Subcutaneous abdominal adipose tissue (tissue), 5 donors: ENCODE measurements at regions not wholly inside any gene's neighbourhood (a gene's known extent, or its start where the extent isn't known, plus 50 kb on each side); places are given as distances from the start of the nearest gene placed in this dataset.

Source experiments
- H3K27ac ChIP-seq: one replicate; pipeline ENCODE4 v1.7.0; 2013; ENCODE audit warnings: low read depth, mild to moderate bottlenecking, inconsistent platforms, low read length, moderate library complexity
- H3K27me3 ChIP-seq, 5 donors: one replicate each; pipeline ENCODE4 v1.7.0; 2013; ENCODE audit warnings: low read length in 5 of 5, inconsistent platforms in 1 of 5; ENCODE audit not compliant: control insufficient read depth in 5 of 5, insufficient read depth in 4 of 5
- H3K36me3 ChIP-seq, 5 donors: one replicate each; pipeline ENCODE4 v1.7.0; 2013; ENCODE audit warnings: low read length in 5 of 5; ENCODE audit not compliant: control insufficient read depth in 5 of 5, insufficient read depth in 5 of 5
- H3K4me1 ChIP-seq, 5 donors: one replicate each; pipeline ENCODE4 v1.7.0; 2013; ENCODE audit warnings: low read length in 5 of 5, mild to moderate bottlenecking in 3 of 5, moderate library complexity in 1 of 5; ENCODE audit not compliant: control insufficient read depth in 5 of 5, insufficient read depth in 5 of 5
- H3K4me3 ChIP-seq, 5 donors: one replicate each; pipeline ENCODE4 v1.7.0; 2013; ENCODE audit warnings: low read length in 5 of 5, low read depth in 1 of 5
- H3K9ac ChIP-seq, 5 donors: one replicate each; pipeline ENCODE4 v1.7.0; 2013; ENCODE audit warnings: low read length in 5 of 5, mild to moderate bottlenecking in 4 of 5, moderate library complexity in 3 of 5
- H3K9me3 ChIP-seq, 5 donors: one replicate each; pipeline ENCODE4 v1.7.0; 2013; ENCODE audit warnings: low read length in 5 of 5; ENCODE audit not compliant: control insufficient read depth in 5 of 5
- donor health status: healthy.
- donor health status: healthy.
- donor health status: healthy.
- donor health status: healthy.
- donor health status: healthy.

DNA sequence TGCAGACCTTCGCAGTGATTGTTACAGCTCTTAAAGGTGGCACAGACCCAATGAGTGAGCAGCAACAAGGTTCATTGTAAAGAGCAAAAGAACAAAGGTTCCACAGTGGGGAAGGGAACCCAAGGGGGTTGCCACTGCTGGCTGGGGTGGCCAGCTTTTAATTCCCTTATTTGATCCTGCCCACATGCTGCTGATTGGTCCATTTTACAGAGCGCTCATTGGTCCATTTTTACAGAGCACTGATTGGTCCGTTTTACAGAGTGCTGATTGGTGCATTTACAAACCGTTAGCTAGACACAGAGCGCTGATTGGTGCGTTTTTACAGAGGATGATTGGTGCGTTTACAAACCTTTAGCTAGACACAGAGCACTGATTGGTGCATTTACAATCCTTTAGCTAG, 360.6 kb upstream of the DAB2 start:
- H3K27me3 ChIP-seq: no peaks in the 10 kb centered on the region

GRCh38 chr5:39783756-39784421, 359.1 kb upstream of the DAB2 start:
- Histone ChIP-seq H3K4me3 (no peak overlapping the region), H3K27me3 (no peaks in the 10 kb centered on the region), H3K9ac (no peak overlapping the region), H3K36me3 (no peaks in the 10 kb centered on the region), H3K4me1 (peaks cover 0 to 2% (median 0%) of the 10 kb centered on the region in 5 donors), H3K27ac (no peak overlapping the region), H3K9me3 (peaks cover 0 to 7% (median 0%) of the 10 kb centered on the region in 5 donors)

More for the DNA sequence above, 360.6 kb upstream of the DAB2 start:
- Histone ChIP-seq H3K36me3 (no peaks in the 10 kb centered on the region), H3K4me3 (no peak overlapping the region), H3K9ac (no peak overlapping the region), H3K27ac (no peak overlapping the region), H3K9me3 (peaks cover 0 to 7% (median 0%) of the 10 kb centered on the region in 5 donors), H3K4me1 (peaks cover 0 to 2% (median 0%) of the 10 kb centered on the region in 5 donors)

DNA sequence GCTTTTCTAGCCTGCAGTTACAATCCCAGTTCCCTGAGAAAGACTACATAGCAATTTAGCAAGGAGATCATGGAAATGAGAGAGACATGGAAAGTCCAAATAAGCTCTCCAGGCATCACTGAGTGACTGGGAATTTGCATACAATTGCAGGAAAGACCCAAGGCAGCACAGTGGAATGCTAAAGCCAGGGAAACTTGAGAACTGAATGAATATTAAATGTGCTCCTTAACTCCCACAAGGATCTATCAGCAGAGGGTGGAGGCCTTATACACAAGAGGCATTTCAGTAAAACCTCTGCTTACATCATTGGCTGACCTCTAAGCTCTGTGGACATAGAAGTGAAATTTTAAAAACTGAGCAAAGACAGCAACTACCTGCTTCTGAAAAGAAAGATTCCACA, 355.6 kb upstream of the DAB2 start:
- no peak overlapping the region for H3K4me3 ChIP-seq
- no peaks in the 10 kb centered on the region for H3K27me3 ChIP-seq
- peaks cover 0 to 2% (median 0%) of the 10 kb centered on the region in 5 donors for H3K4me1 ChIP-seq
- H3K27ac ChIP-seq: no peak overlapping the region
- peaks cover 0 to 4% (median 0%) of the 10 kb centered on the region in 5 donors for H3K9me3 ChIP-seq
- H3K36me3 ChIP-seq: no peaks in the 10 kb centered on the region
- H3K9ac ChIP-seq: no peak overlapping the region

DNA sequence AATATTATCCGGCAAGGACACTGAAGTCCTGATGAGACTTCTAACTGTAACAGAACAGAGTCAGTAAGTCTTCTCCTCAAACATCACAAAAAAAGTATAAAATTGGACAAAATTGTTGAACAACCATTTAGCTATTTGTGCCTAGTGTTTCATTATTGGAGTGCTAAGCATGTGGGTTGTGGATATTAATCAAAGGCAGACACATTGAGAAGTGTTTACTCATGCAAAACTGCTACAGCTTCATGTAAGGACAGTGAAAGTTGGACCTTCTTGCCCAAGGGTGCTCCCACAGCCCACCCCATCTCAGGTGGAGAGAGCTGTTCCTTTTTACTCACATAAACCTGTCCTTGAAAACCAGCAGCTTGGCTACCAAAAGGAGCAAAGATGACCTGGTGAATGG, 355.1 kb upstream of the DAB2 start:
- Histone ChIP-seq H3K36me3 (no peaks in the 10 kb centered on the region), H3K4me3 (no peak overlapping the region), H3K4me1 (peaks cover 0 to 2% (median 0%) of the 10 kb centered on the region in 5 donors), H3K9me3 (no peaks in the 10 kb centered on the region), H3K9ac (no peak overlapping the region), H3K27ac (no peak overlapping the region), H3K27me3 (no peaks in the 10 kb centered on the region)

DNA sequence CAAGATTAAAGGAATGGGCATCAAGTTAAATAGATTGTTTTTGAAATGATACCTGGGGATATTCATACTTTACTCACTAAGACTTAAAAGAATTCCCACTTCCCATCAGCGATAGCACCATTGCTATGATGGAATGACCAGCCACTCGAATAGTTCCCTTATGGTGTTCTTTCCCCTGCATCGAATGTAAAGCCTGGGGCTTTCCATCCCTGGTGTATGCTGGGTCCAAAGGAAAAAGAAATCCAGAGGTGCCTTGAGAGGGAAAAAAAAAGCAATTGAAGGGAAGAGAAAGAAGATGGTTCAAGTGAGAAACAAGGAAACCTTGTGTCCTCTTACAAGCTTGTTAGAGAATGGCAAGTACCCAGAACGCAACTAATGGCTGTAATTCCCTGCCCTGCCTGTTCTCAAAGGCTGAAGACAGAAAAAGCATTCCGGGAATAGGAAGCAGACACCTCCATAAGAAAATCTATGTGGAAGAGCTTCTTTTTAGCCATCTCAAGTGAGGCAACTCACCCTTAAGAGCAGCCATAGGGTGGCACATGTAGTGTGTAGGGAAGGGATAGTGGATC, 351.1 kb upstream of the DAB2 start:
- H3K9ac ChIP-seq: no peak overlapping the region
- no peaks in the 10 kb centered on the region for H3K27me3 ChIP-seq
- no peak overlapping the region for H3K4me3 ChIP-seq
- no peak overlapping the region for H3K27ac ChIP-seq
- H3K4me1 ChIP-seq: no peaks in the 10 kb centered on the region
- H3K36me3 ChIP-seq: no peaks in the 10 kb centered on the region
- no peaks in the 10 kb centered on the region for H3K9me3 ChIP-seq

- Histone ChIP-seq H3K9ac (no peak overlapping the region), H3K4me1 (no peaks in the 10 kb centered on the region), H3K27ac (no peak overlapping the region), H3K4me3 (no peak overlapping the region), H3K36me3 (no peaks in the 10 kb centered on the region), H3K27me3 (no peaks in the 10 kb centered on the region), H3K9me3 (no peaks in the 10 kb centered on the region)
Observed at GRCh38 chr5:39775086-39775796, 350.5 kb upstream of the DAB2 start.

- Histone ChIP-seq H3K27ac (no peak overlapping the region), H3K9me3 (no peaks in the 10 kb centered on the region), H3K4me1 (no peaks in the 10 kb centered on the region), H3K9ac (no peak overlapping the region), H3K27me3 (no peaks in the 10 kb centered on the region), H3K36me3 (no peaks in the 10 kb centered on the region), H3K4me3 (no peak overlapping the region)
Observed at GRCh38 chr5:39774605-39775004, 349.8 kb upstream of the DAB2 start.

- Histone ChIP-seq H3K9ac (no peak overlapping the region), H3K4me1 (no peaks in the 10 kb centered on the region), H3K27ac (no peak overlapping the region), H3K36me3 (no peaks in the 10 kb centered on the region), H3K4me3 (no peak overlapping the region), H3K9me3 (no peaks in the 10 kb centered on the region), H3K27me3 (no peaks in the 10 kb centered on the region)
Observed at GRCh38 chr5:39772307-39772706, 347.5 kb upstream of the DAB2 start.

- peaks cover 0 to 5% (median 0%) of the 10 kb centered on the region in 5 donors for H3K4me1 ChIP-seq
- no peak overlapping the region for H3K4me3 ChIP-seq
- no peaks in the 10 kb centered on the region for H3K27me3 ChIP-seq
- no peak overlapping the region for H3K9ac ChIP-seq
- no peaks in the 10 kb centered on the region for H3K36me3 ChIP-seq
- H3K27ac ChIP-seq: no peak overlapping the region
- peaks cover 0 to 5% (median 0%) of the 10 kb centered on the region in 5 donors for H3K9me3 ChIP-seq
Observed at GRCh38 chr5:39767916-39768315, 343.1 kb upstream of the DAB2 start.

GRCh38 chr5:39765366-39765765, 340.6 kb upstream of the DAB2 start:
- H3K4me1 ChIP-seq: peaks cover 3 to 11% (median 4%) of the 10 kb centered on the region in 5 donors
- H3K4me3 ChIP-seq: no peak overlapping the region
- H3K27me3 ChIP-seq: no peaks in the 10 kb centered on the region
- no peak overlapping the region for H3K27ac ChIP-seq
- no peaks in the 10 kb centered on the region for H3K36me3 ChIP-seq
- H3K9me3 ChIP-seq: peaks cover 0 to 5% (median 0%) of the 10 kb centered on the region in 5 donors
- no peak overlapping the region for H3K9ac ChIP-seq
